GM19455 (cell line): ENCODE measurements at regions not wholly inside any gene's neighbourhood (a gene's known extent, or its start where the extent isn't known, plus 50 kb on each side); places are given as distances from the start of the nearest gene placed in this dataset.

Experiments used
- ATAC-seq: cut with Tn5 transposase; IDR thresholded peaks from one replicate; pipeline ENCODE4 v1.9.1; 2021; ENCODE audit not compliant: unreplicated experiment

- ATAC-seq: no peak
These were observed 360.8 kb downstream of the EPM2A start for GRCh38 chr6:145374570-145374969.

GRCh38 chr6:145375502-145375901 is 359.8 kb downstream of the EPM2A start:
- ATAC-seq: no peak

DNA sequence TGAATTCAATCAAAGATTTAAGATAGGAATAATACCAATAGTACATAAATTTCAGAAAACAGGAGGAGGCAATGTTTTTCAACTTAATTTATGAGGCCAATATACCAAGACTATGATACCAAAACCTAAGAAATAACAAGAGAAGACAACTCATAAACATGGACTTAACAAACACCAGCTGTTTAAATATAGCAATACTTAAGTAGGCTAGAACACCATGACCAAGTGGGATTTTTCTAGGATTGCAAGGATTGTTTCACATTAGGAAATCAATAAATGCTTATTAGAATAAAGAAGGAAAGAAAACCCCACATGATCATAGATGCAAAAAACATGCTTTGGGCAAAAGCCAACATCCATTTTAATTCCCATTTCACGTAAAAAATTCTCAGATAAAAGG is 355.1 kb downstream of the EPM2A start:
- no peak for ATAC-seq

GRCh38 chr6:145381941-145382340 is 353.4 kb downstream of the EPM2A start:
- no peak for ATAC-seq

DNA sequence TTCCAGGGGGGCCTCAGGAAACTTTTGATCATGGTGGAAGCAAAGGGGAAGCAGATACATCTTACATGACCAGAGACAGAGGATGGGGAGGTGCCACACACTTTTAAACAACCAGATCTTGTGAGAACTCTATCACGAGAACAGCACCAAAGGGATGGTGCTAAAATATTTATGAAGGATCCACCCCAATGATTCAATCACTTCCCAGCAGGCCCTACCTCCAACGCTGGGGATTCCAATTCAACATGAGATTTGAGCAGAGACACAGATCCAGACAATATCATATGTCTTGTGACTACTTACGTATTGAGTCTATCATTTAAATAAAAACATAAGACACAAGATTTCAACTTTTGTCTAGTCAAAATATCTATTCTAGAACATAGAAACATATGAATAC is 351.9 kb downstream of the EPM2A start:
- ATAC-seq: no peak

GRCh38 chr6:145384503-145384902 is 350.8 kb downstream of the EPM2A start:
- ATAC-seq: no peak

GRCh38 chr6:145396499-145396898 is 338.8 kb downstream of the EPM2A start:
- ATAC-seq: no peak

DNA sequence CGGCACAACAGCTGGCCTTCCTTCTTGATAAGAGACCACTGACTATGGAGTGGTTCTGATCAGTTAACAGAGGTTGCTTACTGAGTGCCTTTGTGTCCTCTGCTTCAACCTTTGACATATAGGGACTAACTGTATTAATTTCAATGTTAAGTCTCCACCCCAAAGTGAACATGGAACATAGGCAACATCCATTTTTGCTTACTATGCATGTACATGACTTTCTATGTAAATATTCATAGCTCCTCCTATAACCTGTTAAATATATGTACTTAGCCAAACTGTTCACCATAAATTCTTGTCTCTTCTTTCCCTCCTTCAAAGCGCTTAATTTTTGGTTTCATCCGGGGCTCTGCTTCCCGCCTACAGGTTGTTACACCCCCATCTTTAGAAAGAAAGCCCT is 334.8 kb downstream of the EPM2A start:
- no peak for ATAC-seq

GRCh38 chr6:145405006-145405551 is 330.2 kb downstream of the EPM2A start:
- ATAC-seq: no peak

GRCh38 chr6:145406783-145407182 is 328.5 kb downstream of the EPM2A start:
- ATAC-seq: no peak

DNA sequence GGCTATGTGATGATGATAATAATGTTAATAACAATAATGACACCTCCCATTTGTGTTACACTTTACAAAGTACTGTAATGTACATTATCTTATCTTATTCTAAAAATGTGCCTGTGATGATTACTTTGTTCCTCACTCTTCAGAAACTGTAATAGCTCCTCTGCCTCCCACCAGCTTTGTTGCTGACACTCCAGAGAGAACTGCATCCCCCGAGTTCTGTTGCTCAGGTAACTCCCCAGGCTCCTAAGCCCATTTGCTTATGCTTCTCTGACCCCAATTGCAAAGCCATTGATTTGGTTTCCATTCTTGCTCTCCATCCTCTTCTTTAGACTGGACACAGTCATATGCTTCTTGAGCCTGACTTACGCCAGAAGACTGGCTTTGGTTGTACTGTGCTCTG is 319.7 kb downstream of the EPM2A start:
- no peak for ATAC-seq

DNA sequence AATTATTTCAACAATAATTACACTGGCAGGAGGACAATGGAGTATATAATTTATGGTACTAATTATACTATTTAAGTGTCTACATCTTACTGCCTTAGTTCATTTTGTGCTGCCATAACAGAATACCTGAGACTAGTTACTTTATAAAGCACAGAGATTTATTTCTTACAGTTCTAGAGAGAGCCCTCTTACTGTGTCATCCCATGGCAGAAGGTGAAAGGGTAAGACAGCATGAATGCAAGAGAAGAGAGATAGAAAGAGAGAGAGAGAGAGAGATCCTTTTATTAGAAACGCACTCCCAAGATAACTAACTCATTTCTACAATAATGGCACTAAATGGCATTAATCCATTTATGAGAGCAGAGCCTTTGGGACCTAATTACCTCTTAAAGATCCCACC is 314.7 kb downstream of the EPM2A start:
- no peak for ATAC-seq

DNA sequence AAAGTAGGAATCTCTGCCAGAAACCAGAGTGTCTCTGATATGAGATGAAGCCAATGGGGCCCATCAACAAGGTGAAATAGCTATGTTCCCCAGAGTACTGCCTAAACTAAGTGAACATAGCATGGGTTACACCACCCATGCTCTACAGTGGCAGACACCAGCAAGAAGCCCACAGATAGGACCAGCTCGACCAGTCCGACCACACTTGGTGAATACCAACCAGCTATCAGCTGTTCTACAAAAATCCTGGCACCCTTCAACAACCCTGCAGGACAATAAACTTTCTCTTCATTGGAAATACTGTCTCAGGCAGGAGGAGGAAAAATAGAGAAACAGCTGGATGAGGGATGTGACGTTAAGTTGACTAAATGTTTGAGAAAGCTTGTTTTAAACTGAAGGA is 311.4 kb downstream of the EPM2A start:
- ATAC-seq: no peak

DNA sequence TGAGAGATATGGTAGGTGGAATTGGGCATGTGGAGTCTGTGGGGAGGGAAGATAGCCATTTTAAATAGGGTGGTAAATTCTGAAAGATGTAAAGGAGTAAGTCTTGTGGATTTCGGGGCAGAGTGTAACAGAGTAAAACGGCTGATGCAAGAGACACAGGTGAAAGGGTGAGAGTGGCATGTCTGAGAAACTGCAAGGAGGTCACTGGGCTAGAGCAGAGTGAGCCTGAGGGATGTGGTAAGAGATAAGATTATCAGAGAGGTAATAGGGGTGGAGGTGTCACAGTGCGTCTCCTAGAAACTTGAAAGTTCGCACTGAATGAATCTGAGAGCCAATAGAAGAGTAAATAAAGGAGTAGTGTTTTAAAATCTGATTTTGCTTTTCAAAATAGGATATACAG is 308.1 kb downstream of the EPM2A start:
- ATAC-seq: no peak

DNA sequence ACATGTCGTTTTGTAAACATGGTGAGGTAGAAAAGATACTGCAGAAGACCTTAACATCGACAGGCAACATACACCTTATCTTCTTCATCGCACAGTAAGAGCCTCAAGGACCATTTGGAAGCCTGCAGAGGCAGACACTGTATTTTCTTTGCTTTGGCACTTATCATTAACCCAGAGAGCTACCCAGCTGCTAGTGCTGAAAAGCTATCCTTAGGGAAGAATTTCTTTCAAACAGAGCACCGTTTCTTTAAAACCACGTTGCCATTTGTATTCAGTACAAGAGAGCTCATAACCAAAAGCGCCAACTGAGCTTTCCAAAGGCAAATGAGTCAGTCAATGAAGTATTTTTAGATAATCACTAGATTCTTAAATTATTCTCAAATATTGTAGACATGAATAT is 306.6 kb downstream of the EPM2A start:
- no peak for ATAC-seq

DNA sequence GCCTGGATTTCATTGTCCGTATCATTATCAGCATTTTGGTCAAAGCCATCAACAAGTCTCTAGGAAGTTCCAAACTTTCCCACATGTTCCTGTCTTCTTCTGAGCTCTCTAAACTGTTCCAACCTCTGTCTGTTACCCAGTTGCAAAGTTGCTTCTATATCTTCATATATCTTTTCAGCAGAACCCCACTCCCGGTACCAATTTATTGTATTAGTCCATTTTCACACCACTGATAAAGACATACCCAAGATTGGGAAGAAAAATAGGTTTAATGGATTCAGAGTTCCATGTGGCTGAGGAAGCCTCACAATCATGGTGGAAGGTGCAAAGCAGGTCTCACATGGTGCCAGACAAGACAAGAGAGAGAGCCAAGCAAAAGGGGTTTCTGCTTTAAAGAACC is 293.2 kb downstream of the EPM2A start:
- no peak for ATAC-seq

- ATAC-seq: no peak
These were observed 289.6 kb downstream of the EPM2A start for GRCh38 chr6:145445674-145446073.

- ATAC-seq: no peak
These were observed 284.3 kb downstream of the EPM2A start for GRCh38 chr6:145451029-145451428.

GRCh38 chr6:145453376-145453775 is 281.9 kb downstream of the EPM2A start:
- ATAC-seq: no peak

GRCh38 chr6:145454006-145454405 is 281.3 kb downstream of the EPM2A start:
- ATAC-seq: no peak

- no peak for ATAC-seq
These were observed 277.8 kb downstream of the EPM2A start for GRCh38 chr6:145457556-145457955.

GRCh38 chr6:145468534-145468933 is 266.8 kb downstream of the EPM2A start:
- no peak for ATAC-seq

- no peak for ATAC-seq
These were observed 266.3 kb downstream of the EPM2A start for GRCh38 chr6:145469021-145469420.
